ENCODE measurements at regions not wholly inside any gene's neighbourhood (a gene's known extent, or its start where the extent isn't known, plus 50 kb on each side); places are given as distances from the start of the nearest gene placed in this dataset.
"Not testable (repeated sequence)": the region's sequence is repeated elsewhere in the genome, so short reads cannot be mapped to it uniquely, and the experiment has no call there.

- FAIRE-seq; DNase-seq (ENCODE audit: insufficient read length, low spot score): not testable (repeated sequence)
Measured at GRCh38 chr15:29648415-29648814, 173.9 kb downstream of the TJP1 start.

DNA sequence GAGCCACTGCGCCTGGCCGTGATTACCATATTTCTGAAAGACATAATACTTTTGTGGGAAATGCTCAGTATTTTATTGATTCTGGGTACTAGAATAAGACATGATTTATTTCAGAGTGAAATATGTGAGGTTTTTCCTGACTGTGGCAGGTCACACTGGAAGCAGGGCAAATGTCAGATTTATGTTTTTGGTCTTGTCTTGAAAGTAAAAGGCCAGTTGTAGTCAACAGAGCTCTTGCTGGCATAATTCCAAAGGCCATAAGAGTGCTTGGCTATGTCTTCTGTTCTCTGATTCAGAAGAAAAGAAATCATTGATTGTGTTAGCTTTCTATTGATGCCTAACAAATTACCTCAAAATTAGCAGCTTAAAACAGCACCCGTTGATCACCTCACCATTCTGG is 176.4 kb downstream of the TJP1 start:
- no peak for FAIRE-seq
- no peak for DNase-seq (ENCODE audit: insufficient read length, low spot score)

DNA sequence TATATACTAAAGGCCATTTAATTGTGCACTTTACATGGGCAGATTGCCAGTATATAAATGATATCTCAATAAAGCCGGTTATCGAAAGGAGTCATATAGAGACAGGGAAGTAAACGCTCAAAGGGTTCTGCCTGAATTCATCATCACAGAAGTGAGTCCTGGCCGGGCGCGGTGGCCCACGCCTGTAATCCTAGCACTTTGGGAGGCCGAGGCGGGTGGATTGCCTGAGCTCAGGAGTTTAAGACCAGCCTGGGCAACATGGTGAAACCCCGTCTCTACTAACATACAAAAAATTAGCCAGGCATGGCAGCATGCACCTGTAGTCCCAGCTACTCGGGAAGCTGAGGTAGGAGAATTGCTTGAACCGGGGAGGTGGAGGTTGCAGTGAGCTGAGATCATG is 177.9 kb downstream of the TJP1 start:
- not testable (repeated sequence) for DNase-seq (ENCODE audit: insufficient read length, low spot score); FAIRE-seq

DNA sequence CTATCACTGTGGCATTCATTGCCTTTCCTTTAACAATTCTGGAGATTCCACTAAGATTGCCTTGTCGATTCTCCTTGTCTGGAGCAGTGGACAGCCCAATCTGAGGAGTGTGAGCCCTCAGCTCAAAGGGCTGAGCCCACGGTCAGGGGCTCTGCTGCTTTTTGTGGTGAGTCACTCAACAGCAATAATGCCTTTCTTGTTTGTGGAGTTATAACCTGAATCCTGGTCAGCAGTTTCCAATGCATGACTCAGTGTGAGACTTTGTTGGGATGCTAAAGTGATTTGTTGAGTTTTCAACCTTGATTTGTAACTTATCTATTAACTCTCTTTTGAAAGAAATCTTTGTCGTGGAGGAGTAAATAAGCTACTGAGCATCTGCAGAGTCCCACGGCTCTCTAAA is 183.5 kb downstream of the TJP1 start:
- FAIRE-seq, result no peak

GRCh38 chr15:29638011-29638410 is 184.3 kb downstream of the TJP1 start:
- FAIRE-seq (no peak), DNase-seq (ENCODE audit: insufficient read length, low spot score) (no peak)

More for the DNA sequence above, 183.5 kb downstream of the TJP1 start:
- DNase-seq (ENCODE audit: insufficient read length, low spot score), result no peak

DNA sequence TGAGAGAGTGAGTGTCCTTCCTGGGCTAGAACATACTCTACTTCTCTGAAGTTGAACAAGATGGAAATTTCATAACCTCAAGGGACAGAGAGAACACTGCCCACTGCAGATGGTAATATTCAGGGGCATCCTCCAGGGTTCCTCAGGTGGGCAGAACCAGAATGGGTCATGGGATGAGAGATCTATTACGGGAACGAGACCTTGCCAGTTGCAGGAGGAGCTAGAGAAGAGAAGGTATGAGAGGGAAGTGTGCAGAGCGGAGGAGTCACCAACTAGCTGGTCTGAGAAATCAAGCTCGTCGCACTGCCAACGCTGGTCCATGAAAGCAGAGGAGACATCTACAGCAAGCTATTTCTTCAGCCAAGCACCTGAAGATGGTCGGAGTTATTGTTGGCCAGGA is 184.7 kb downstream of the TJP1 start:
- FAIRE-seq, result no peak
- no peak for DNase-seq (ENCODE audit: insufficient read length, low spot score)

DNA sequence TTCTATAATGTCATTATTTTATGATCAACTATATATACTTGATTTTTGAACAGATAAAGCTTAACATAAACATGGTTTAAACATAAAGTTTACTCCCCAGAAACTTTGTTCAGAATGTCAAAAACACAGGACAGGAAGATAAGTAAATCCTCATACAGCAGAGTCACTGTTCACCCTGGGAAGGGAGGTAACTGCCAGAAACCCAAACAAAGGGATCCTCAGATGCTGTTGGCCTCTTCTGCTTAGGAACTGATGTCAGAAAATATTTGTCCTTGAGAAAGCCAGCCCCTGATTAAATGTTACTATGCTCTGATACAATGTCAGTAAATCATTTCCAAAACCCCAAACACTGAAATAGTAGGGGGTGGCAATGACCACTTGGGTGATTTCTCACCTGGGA is 185.3 kb downstream of the TJP1 start:
- FAIRE-seq, result no peak

GRCh38 chr15:29636140-29636539 is 186.1 kb downstream of the TJP1 start:
- DNase-seq (ENCODE audit: insufficient read length, low spot score) (no peak), FAIRE-seq (no peak)

More for the DNA sequence above, 185.3 kb downstream of the TJP1 start:
- no peak for DNase-seq (ENCODE audit: insufficient read length, low spot score)

DNA sequence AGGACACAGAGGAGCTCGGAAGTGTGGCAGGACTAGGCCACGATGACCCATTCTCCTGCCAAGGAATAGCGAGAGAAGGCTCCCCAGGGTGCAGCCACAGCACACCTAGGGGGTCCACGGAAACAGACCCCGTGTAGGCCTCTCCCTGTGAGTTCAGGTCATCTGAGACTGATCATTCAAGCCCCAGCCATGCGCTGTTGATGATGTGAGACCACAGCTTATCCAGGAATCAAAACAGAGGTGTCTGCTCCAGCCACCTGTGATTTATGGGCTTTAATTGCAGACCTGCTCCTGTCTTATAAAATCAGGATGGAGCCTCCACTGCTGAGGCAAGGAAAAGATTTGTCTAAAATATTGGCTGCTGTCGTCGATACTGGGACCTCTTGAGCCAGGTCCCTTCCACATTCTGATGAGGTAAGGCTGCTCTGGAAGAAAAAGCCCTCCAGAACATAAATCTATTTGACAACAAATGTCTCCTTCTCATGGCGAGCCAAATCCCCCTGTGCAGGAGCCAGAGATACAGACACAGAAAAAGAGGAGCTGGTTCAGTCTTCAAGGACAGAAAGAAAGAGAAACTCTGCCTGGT is 186.7 kb downstream of the TJP1 start:
- DNase-seq (ENCODE audit: insufficient read length, low spot score) (no peak), FAIRE-seq (no peak)

DNA sequence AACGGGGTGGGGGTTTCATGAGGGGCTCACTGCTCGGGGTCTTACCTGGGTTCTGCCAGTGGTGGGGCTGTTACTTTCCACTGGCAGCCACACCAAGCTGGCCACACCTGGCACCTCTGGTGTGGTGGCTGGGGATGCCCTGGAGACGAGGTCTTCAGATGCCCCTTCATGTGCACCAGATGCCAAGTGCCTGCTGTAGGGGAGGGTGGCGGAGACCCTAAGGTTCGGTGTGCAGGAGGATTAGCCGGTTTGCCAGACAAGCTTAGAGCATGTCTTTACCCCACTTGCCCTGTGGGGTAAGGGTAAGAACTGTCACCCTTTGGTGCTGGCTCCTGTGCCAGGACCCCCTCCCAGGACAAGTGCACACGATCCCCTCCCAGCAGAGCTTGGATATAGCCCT is 188.3 kb downstream of the TJP1 start:
- FAIRE-seq, result no peak
- no peak for DNase-seq (ENCODE audit: insufficient read length, low spot score)

DNA sequence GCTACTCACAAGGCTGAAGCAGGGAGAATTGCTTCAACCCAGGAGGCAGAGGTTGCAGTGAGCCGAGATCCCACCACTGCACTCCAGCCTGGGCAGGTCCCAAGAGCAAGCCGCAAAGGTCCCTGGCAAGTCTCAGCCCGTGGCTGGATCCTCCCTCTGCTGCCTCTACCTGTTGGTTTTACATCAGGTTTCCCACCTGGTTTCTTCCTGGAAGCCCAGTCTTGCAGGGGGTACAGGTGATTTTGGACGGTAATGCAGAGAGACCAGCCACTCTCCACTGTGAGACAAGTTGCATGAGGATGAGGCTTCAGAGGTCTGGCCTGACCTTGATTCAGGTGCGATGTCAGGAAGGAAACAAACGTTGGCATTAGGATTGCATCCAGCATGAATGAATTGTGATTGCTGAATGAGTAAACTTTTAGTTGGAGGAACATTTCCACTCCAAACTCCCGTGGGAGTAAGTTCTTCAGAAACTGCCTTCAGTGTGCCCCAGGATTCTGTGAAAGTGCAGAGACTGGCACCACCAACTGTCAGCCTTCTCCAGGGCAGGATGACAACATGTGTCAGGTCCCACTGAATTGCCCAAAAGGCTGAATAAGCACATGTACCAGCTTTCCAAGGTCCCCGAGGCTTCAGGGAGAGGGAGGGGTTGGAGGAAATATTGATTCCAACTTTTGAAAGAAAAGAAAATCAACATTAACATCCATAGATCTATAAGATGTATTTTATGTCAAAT is 189.4 kb downstream of the TJP1 start:
- DNase-seq (ENCODE audit: insufficient read length, low spot score) (no peak), FAIRE-seq (no peak)

DNA sequence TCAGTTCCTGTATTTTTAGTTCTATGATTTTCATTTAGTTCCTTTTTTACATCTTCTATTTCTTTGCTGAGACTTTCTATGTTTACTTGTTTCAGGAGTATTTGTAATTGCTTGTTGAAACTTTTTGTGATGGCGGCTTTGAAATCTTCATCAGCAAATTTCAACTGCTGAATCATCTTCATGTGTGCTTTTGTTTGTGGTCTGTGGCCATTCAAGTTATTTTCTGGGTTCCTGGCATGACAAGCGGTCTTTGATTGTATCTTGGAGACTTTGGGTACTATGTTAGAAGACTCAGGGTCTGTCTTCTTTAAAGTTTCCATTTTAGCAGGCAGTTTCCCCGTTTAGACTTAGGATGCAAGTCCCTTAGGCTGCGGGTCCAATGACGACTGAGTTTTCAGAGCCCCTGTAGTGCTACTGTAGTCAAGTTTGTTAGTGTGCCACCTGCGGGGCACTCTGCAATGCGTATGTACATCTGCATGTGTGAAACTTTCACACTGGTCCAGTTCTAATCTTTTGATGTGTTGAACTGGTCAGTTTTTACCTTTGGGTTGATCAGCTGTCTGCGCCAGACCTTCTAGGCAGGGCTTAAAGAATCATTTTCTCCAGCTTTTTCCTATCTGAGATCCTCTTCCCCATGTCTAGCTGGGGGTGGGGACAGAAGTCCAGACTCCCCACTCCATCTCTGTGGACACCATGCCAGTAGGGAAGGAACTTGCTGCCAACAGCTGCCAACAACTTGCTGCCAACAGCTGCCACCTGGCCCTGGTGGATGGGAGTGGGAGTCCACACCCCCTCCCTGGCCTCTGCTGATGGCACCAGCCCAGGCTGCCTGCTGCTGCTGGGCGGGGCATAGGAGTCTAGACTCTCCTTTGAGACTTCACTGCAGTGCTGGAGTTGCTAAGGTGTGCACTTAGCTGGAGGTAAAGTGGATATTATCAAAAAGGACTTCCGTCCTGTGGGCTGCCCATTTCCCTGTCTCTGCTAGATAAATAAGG is 190.9 kb downstream of the TJP1 start:
- DNase-seq (ENCODE audit: insufficient read length, low spot score) (no peak), FAIRE-seq (no peak)

GRCh38 chr15:29624271-29624670 is 198.0 kb downstream of the TJP1 start:
- DNase-seq (ENCODE audit: insufficient read length, low spot score) (no peak), FAIRE-seq (no peak)

DNA sequence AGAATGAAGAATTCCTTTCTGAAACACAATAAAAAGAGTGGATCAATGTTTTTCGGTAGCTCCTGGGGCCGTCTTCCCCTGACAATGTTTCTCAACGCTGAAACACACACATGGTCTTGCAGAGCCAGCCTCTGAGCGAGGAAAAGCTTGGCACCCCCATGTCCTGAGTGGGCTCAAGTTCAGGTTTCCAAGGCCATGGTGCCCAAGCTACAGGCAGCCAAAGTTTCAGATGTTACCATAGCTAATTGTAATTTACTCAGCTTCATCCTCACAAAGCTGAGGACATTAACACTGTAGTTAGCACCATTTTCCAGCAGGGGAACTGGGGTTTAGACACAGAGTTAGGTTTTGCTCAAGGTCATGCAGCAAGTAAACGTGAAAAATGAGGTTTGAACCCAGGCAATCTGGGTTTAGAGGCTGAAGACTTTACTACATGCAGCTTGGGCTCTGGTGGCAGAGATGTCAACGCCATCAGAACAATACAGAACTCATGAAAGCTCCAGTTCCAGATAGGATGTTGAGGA is 199.1 kb downstream of the TJP1 start:
- DNase-seq (ENCODE audit: insufficient read length, low spot score) (no peak), FAIRE-seq (no peak)

DNA sequence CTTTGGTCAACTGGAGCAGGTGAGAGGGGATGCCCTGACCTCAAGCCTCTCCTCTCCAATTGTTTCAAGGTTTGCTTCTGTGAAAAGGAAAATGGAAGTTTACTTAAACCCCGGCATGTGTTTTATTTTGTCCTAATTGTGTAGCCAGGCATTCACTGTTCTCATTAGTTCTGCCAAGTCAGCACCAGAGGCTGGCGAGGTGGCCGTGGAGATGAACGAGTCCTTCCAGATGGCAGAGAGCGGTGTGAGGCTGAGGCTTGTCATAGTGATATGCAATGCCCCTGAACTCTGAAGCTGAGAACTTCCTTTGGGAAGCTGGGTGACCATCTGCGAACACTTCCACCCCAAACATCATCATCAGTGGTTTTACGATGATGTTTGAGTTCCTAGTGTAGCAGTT is 199.6 kb downstream of the TJP1 start:
- DNase-seq (ENCODE audit: insufficient read length, low spot score) (no peak), FAIRE-seq (no peak)

DNA sequence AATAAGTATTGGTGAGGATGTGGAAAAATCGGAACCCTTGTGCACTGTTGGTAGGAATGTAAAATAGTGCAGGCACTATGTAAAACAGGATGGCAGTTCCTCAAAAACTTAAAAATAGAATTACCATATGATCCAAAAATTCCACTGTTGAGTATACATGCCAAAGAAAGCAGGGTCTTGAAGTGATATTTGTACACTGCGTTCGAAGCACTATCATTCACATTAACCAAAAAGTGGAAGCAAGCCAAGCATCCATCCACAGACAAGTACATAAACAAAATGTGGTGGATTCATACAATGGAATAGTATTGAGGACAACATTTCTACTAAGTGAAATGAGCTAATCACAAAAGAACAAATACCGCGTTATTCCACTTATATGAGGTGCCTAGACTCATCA is 200.7 kb downstream of the TJP1 start:
- no peak for FAIRE-seq

GRCh38 chr15:29618586-29618985 is 203.7 kb downstream of the TJP1 start:
- no peak for FAIRE-seq
- no peak for DNase-seq (ENCODE audit: insufficient read length, low spot score)

More for the DNA sequence above, 200.7 kb downstream of the TJP1 start:
- DNase-seq (ENCODE audit: insufficient read length, low spot score), result no peak

DNA sequence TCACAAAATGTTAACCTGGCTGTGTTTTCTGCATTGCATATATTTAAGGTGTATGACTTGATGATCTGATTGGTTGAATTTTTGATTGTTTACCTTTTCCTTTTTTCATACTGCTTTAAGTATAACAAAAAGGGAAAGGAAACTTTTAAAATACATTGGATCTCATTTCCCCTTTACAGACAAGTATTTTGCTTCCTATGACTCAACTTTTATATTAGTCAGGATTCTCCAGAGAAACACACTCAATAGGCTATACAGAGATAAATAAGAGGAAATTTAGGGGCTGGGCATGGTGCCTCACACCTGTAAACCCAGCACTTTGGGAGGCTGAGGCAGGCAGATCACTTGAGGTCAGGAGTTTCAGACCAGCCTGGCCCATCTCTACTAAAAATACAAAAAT is 205.8 kb downstream of the TJP1 start:
- no peak for FAIRE-seq
- DNase-seq (ENCODE audit: insufficient read length, low spot score), result no peak

DNA sequence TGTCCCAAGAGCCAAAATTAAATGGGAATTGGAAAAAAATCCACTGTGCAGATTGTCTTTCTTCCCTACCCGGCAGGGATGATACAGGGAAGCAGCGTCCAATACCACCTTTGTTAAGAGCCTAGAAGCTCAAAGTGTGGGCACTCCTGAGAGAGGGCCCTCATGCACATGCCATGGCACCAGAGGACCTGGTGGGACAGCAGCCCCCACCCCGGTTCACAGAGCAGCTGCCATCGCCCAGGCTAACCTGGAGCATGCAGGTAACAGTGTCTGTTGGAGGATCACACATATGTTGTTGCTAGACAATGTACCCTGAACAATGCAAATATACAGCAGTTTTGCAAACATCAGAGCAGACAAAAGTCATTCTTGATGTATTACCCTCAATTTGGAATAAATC is 206.5 kb downstream of the TJP1 start:
- FAIRE-seq, result no peak
- DNase-seq (ENCODE audit: insufficient read length, low spot score), result no peak

DNA sequence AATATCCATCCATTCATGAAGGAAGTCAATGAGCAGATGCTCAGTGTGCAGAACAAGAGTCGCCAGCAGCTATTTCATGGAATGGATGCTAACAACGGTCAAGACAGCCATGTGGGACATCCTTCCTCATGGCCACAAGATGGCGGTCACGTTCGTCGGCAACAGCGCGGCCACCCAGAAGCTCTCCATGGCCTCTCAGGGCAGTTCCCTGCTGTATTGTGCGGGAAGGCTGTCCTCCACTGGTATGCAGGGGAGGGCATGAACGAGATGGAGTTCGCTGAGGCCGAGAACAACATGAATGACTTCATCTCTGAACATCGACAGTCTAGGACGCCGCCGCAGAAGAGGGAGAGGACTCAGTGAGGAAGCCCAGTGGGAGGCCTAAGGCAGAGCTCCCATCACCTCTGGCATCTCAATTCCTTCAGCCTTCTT is 208.3 kb downstream of the TJP1 start:
- no peak for FAIRE-seq

GRCh38 chr15:29612701-29613100 is 209.6 kb downstream of the TJP1 start:
- FAIRE-seq (no peak), DNase-seq (ENCODE audit: insufficient read length, low spot score) (no peak)

More for the DNA sequence above, 208.3 kb downstream of the TJP1 start:
- DNase-seq (ENCODE audit: insufficient read length, low spot score), result no peak
